ENCODE measurements at regions not wholly inside any gene's neighbourhood (a gene's known extent, or its start where the extent isn't known, plus 50 kb on each side); places are given as distances from the start of the nearest gene placed in this dataset.
A peak's percentile ranks its signal among the peaks of the same experiment; 100 is the strongest.
"Not testable (repeated sequence)": the region's sequence is repeated elsewhere in the genome, so short reads cannot be mapped to it uniquely, and the experiment has no call there.

- peak; percentile 86 for DNase-seq (ENCODE audit: low read depth)
Observed at GRCh38 chr12:127169321-127170181, 1097.4 kb upstream of the TMEM132C start.

DNA sequence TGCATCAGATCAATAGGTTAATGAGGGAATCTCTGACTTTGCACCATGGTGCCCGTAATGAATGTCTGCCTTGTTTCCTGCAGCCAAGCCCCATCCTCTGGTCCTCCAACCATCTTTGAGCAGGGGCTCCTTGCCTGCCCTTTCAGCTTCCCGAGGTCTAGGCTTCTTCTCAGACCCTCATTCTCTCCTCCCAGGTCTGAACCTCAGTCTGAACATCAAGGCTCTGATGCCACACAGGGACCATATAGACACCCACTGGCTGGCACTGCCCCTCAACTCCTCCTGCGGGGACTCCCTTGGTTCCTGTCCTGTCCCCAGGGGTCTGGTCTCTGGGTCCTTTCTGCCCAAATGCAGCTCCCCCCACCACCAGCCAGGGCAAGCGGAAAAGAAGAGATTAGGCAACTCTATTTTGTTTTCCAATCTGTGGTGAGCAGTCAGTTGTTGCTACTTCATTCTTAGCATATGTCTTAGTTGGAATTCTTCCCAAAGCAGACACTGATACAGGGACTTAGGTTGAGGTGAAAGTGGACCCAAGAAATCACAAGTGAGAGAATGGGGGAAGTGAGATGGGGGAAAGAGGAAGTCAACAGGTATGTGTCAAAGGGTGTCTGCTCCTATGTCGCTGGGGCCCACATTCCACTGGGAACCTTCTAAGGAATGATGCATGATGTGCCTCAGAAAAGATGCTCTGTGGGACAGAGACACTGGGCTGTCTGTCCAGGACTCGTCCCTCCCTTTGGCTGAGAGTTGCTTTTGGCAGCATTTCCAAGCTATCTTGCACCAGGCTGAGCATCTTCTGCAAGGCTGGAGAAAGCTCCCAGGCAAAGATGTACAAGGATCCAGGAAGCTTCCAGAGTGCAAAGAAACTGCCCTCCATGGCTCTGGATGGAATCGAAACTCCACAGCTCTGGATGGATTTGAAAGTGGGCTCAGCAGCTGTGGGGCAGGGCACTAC lies 1096.5 kb upstream of the TMEM132C start:
- peak; percentile 68 for DNase-seq (ENCODE audit: low read depth)

GRCh38 chr12:127172861-127173260 lies 1094.1 kb upstream of the TMEM132C start:
- peak; percentile 69 for DNase-seq (ENCODE audit: low read depth)

DNA sequence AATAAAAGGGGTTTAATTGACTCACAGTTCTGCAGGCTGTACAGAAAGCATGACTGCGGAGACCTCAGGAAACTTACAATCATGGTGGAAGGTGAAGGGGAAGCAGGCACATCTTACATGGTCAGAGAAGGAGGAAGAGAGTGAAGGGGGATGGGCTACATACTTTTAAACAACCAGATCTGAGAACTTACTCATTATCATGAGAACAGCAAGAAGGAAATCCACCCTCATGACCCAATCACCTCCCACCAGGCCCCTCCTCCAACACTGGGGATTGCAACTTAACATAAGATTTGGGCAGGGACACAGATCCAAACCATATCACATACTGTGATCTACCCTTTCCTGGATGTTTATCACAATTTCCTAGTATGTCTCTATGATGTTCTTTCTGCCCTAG lies 1093.0 kb upstream of the TMEM132C start:
- not testable (repeated sequence) for DNase-seq (ENCODE audit: low read depth)

DNA sequence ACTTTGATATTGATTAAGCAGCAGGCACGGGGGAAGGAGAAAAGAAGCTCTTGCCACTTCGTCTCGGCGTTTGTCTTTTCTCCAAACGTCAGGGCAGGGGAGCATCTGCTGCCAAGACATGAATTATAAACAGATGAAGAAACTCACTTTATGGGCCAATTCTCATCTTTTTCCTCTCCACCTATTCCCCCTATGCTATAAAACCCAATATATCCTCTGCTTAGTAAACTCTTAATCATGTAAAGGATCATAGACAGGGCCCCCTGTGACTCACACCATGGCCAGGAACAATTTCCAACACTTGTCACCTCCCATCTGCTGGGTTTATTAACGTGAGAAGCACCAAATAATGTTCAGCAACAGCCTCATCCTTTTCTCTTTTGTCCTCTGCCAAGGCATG lies 1092.1 kb upstream of the TMEM132C start:
- DNase-seq (ENCODE audit: low read depth) = peak; percentile 75

- no peak for DNase-seq (ENCODE audit: low read depth)
Observed at GRCh38 chr12:127175361-127175760, 1091.6 kb upstream of the TMEM132C start.

- no peak for DNase-seq (ENCODE audit: low read depth)
Observed at GRCh38 chr12:127176804-127177203, 1090.2 kb upstream of the TMEM132C start.

- no peak for DNase-seq (ENCODE audit: low read depth)
Observed at GRCh38 chr12:127178052-127178451, 1088.9 kb upstream of the TMEM132C start.

DNA sequence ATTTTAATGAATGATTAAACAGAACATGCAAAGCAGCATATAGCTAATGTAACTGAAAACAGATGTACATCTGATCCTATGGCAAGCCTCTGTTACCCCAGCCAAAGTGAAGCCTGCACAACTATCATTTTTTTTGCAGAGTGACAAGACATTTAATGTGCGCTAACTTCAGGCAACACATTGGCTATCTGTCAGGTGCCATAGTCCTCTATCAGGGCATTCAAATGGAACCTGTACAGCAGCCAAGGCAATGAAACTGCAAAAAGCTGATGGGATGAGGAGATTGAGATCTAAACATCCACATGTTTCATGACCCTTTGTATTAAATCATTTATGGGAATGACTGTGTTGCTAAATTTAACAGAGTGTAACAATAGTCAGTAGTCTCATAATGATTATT lies 1088.5 kb upstream of the TMEM132C start:
- DNase-seq (ENCODE audit: low read depth) = no peak

DNA sequence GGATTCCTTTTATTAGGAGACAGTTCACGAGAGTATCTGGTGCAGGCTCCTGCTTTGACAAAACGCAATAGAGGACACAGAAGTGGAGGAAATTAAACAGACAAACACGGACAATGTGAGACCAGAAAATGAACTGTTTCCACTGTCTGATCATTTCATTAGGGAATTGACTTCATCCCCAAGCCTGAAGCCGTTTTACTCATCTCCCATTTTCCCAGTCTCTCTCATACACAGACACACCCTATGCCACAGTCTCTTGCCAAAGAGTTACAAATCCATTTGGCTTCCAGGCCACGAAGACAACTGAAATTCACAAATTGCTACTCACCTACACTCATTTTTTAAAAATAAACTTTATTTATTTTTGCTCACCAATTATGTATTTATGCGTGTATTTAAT lies 1087.8 kb upstream of the TMEM132C start:
- DNase-seq (ENCODE audit: low read depth) = peak; percentile 38

DNA sequence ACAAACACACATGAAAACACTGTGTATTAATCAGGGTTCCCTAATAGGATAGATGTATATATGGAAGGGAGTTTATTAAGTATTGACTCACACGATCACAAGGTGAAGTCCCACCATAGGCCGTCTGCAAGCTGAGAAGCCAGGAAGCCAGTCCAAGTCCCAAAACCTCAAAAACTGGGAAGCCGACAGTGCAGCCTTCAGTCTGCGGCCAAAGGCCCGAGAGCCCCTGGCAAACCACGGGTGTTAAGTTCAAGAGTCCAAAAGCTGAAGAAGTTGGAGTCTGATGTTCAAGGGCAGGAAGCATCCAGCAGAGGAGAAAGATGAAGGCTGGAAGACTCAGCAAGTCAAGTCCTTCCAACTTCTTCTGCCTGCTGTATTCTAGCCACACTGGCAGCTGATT lies 1085.0 kb upstream of the TMEM132C start:
- DNase-seq (ENCODE audit: low read depth) = no peak

GRCh38 chr12:127189992-127190391 lies 1077.0 kb upstream of the TMEM132C start:
- no peak for DNase-seq (ENCODE audit: low read depth)

DNA sequence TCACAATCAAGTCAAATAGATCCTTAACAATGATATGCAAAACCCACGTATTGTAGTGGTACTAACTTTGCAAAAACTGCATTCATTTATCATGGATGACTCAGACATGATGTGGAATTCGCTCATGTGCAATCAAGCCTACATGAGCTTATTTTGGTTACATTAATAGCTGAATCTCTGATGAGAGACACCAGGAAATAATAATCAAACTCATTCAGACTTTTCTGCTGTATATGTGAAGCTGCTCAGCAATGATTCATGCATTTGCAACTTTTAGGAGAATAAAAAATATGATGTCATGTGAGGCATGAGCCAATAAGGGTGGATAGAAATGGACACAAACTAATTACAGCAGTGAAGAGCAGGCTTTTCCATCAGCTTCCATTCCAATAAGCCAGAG lies 1075.8 kb upstream of the TMEM132C start:
- peak; percentile 56 for DNase-seq (ENCODE audit: low read depth)

DNA sequence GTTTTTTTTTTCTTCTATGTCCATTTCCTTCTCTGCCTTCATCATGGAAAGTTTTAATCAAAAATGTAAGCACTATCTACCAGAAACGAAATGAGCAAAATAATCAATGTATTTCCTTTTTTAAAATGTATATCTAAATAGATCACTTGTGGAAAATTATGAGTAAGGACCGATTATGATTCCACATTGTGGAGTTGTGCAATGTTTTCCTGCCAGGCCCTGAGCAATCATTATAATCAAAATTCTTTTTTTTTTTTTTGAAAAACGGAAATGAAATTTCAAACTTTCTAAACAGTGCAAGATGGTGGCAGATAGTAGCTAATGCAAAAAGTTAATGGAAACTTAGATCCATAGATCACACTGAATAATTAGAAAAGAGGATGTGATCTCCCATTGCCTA lies 1074.6 kb upstream of the TMEM132C start:
- no peak for DNase-seq (ENCODE audit: low read depth)

DNA sequence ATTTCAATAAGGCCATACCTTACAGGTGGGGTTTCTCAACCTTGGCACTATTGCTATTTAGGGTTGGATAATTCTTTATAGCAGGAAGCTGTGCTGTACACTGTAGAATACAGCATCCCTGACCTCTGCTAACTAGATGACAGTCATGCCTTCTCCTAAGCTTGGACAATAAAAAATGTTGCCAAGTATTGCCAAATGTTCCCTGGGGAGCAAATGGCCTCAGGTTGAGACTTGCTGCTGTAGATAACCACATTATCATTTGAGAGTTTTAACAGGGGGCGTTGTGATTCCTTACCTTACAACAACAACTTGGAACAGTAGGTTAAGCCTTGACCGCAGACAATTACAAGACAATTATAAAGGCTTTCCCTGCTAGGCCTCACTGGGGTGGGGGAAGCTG lies 1073.6 kb upstream of the TMEM132C start:
- no peak for DNase-seq (ENCODE audit: low read depth)

- no peak for DNase-seq (ENCODE audit: low read depth)
Observed at GRCh38 chr12:127194176-127194575, 1072.8 kb upstream of the TMEM132C start.

- no peak for DNase-seq (ENCODE audit: low read depth)
Observed at GRCh38 chr12:127205781-127206555, 1061.0 kb upstream of the TMEM132C start.

GRCh38 chr12:127209318-127209717 lies 1057.7 kb upstream of the TMEM132C start:
- no peak for DNase-seq (ENCODE audit: low read depth)

DNA sequence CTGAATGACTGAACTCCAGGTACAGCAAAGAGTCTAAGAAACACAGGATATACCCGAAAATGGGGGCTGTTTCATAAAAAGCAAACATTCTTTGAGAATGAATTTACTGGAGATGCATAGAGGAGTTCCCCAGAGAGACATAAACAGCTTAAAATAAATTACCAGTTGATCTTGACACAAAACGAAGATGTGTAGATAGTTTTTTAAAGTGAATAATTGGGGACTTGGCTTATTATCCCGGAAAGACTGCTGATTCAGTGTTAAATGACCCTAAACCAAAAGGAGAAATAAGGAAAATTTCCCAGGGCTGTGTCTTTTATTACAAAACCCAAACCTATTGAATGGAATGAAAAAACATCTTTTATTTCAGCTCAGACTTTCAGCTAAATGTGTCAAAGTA lies 1052.8 kb upstream of the TMEM132C start:
- DNase-seq (ENCODE audit: low read depth) = no peak

GRCh38 chr12:127223011-127223410 lies 1044.0 kb upstream of the TMEM132C start:
- no peak for DNase-seq (ENCODE audit: low read depth)

DNA sequence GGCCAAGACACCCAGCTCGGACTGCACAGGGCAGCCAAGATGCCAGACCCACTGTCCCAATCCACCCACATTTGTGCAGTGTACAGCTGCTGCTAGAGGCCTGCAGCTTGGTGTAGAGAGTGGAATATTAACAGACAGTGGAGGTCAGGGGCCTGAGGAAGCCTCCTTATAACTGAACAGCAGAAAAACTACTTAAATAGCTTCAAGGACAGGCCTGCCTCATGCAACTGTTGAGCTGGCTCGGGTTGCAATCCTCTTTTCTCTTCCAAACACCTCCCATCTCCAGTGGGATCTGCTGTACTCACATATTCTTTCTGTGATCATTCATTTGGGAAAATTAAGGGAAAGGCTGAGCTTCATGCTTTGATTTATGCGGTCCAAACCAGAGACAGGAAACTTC lies 1043.2 kb upstream of the TMEM132C start:
- no peak for DNase-seq (ENCODE audit: low read depth)

GRCh38 chr12:127230843-127231260 lies 1036.1 kb upstream of the TMEM132C start:
- peak; percentile 91 for DNase-seq (ENCODE audit: low read depth)

All from GM04504 (cell line).